Stomach (tissue), 4 donors: ENCODE measurements at regions not wholly inside any gene's neighbourhood (a gene's known extent, or its start where the extent isn't known, plus 50 kb on each side); places are given as distances from the start of the nearest gene placed in this dataset.

ENCODE experiments used
- EP300 ChIP-seq: sonication (generic); formaldehyde crosslinking; IDR thresholded peaks from one replicate; pipeline ENCODE4 v1.6.1; 2017; ENCODE audit warnings: antibody characterized with exemption
- POLR2A ChIP-seq, 4 donors: fragments of 450-650 bp; IDR thresholded peaks; one replicate each; pipeline ENCODE4 v1.6.1; 2016; ENCODE audit warnings: antibody characterized with exemption in 4 of 4, control low read depth in 2 of 4, mild to moderate bottlenecking in 1 of 4, moderate library complexity in 1 of 4
- POLR2AphosphoS5 ChIP-seq, 3 donors: sonication (generic); formaldehyde crosslinking; IDR thresholded peaks; one replicate each; pipeline ENCODE4 v1.6.1; 2016; ENCODE audit warnings: antibody characterized with exemption in 3 of 3
- TF ChIP-seq, protein P1 (sequence below), 7 experiments: fragments of 450-650 bp in 4 of 7; fragments of 200-600 bp in 3 of 7; sonication (generic) in 3 of 7; IDR thresholded peaks; one replicate each; pipeline ENCODE4 v1.5.1; 2016 to 2019; ENCODE audit warnings: antibody characterized with exemption in 7 of 7, control low read depth in 2 of 7, mild to moderate bottlenecking in 1 of 7

DNA sequence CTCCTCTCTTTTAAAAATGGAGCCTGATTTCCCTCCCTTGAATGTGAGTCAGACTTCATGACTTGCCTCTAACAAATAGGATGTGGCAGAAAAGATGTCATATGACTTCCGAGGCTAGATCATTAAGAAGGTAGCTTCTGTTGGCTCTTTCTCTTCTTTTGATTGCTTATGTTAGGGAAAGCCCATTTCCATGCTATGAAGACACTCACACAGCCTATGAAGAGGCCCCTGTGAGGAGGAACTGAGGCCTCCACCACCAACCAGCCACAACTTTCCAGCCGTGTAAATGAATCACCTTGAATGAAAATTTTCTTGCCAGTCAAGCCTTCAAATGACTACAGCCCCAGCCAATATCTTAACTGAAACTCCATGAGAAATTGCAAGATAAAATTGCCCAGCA lies 413.4 kb downstream of the TMEM38B start:
- TF ChIP-seq, protein P1, sequence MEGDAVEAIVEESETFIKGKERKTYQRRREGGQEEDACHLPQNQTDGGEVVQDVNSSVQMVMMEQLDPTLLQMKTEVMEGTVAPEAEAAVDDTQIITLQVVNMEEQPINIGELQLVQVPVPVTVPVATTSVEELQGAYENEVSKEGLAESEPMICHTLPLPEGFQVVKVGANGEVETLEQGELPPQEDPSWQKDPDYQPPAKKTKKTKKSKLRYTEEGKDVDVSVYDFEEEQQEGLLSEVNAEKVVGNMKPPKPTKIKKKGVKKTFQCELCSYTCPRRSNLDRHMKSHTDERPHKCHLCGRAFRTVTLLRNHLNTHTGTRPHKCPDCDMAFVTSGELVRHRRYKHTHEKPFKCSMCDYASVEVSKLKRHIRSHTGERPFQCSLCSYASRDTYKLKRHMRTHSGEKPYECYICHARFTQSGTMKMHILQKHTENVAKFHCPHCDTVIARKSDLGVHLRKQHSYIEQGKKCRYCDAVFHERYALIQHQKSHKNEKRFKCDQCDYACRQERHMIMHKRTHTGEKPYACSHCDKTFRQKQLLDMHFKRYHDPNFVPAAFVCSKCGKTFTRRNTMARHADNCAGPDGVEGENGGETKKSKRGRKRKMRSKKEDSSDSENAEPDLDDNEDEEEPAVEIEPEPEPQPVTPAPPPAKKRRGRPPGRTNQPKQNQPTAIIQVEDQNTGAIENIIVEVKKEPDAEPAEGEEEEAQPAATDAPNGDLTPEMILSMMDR (IDR thresholded peaks at IDR 0.05) = no peak
- TF ChIP-seq POLR2AphosphoS5 (IDR thresholded peaks at IDR 0.05) = no peak
- no peak for TF ChIP-seq POLR2A (IDR thresholded peaks at IDR 0.05)
- TF ChIP-seq EP300 = no peak
